ENCODE measurements at regions not wholly inside any gene's neighbourhood (a gene's known extent, or its start where the extent isn't known, plus 50 kb on each side); places are given as distances from the start of the nearest gene placed in this dataset.

GRCh38 chr5:61267116-61267515 lies 64.9 kb upstream of the ZSWIM6 start:
- no peak for TF ChIP-seq CTCF (conservative IDR thresholded peaks at IDR 0.05 in 1 of 2, IDR thresholded peaks at IDR 0.05 in 1 of 2; ENCODE audit: low read depth in 1 of 2, low read length in 2 of 2)
- no peak for TF ChIP-seq EZH2 (IDR thresholded peaks at IDR 0.05; ENCODE audit: low read length, missing control alignments)
